ENCODE measurements at regions not wholly inside any gene's neighbourhood (a gene's known extent, or its start where the extent isn't known, plus 50 kb on each side); places are given as distances from the start of the nearest gene placed in this dataset.

GRCh38 chr10:132132421-132132841 lies 54.3 kb upstream of the DPYSL4 start:
- H3K4me1 Mint-ChIP-seq, result no peaks in the 10 kb centered on the region
- DNase-seq (no peak), ATAC-seq (no peak)
- no peak overlapping the region for H3K27ac Mint-ChIP-seq
- peaks cover 55% of the 10 kb centered on the region for H3K27me3 Mint-ChIP-seq
- no peak overlapping the region for H3K4me3 Mint-ChIP-seq
- H3K9me3 Mint-ChIP-seq, result peaks cover 6 to 19% of the 10 kb centered on the region in 2 donors

- Mint-ChIP-seq H3K4me3 (no peak overlapping the region), H3K4me1 (no peaks in the 10 kb centered on the region), H3K27ac (no peak overlapping the region), H3K9me3 (peaks cover 4 to 19% of the 10 kb centered on the region in 2 donors), H3K27me3 (peaks cover 55% of the 10 kb centered on the region)
- DNase-seq (no peak), ATAC-seq (no peak)
These were observed 53.7 kb upstream of the DPYSL4 start for GRCh38 chr10:132133005-132133404.

GRCh38 chr10:132133449-132134240 lies 53.1 kb upstream of the DPYSL4 start:
- Mint-ChIP-seq H3K4me3 (no peak overlapping the region), H3K4me1 (no peaks in the 10 kb centered on the region), H3K27me3 (peaks cover 55% of the 10 kb centered on the region), H3K9me3 (peaks cover 0 to 13% of the 10 kb centered on the region in 2 donors), H3K27ac (no peak overlapping the region)
- ATAC-seq, result no peak
- DNase-seq, result no peak

GRCh38 chr10:132134241-132135052 lies 52.3 kb upstream of the DPYSL4 start:
- no peak overlapping the region for H3K27ac Mint-ChIP-seq
- DNase-seq (no peak), ATAC-seq (no peak)
- H3K9me3 Mint-ChIP-seq, result peaks cover 0 to 5% of the 10 kb centered on the region in 2 donors
- H3K27me3 Mint-ChIP-seq, result peaks cover 49% of the 10 kb centered on the region
- H3K4me3 Mint-ChIP-seq, result no peak overlapping the region
- H3K4me1 Mint-ChIP-seq, result no peaks in the 10 kb centered on the region

GRCh38 chr10:132135053-132135872 lies 51.5 kb upstream of the DPYSL4 start:
- DNase-seq (no peak), ATAC-seq (no peak)
- Mint-ChIP-seq H3K27ac (no peak overlapping the region), H3K4me1 (no peaks in the 10 kb centered on the region), H3K4me3 (no peak overlapping the region), H3K27me3 (peaks cover 41% of the 10 kb centered on the region), H3K9me3 (no peaks in the 10 kb centered on the region)

GRCh38 chr10:132136097-132136521 lies 50.6 kb upstream of the DPYSL4 start:
- ATAC-seq (no peak), DNase-seq (no peak)
- Mint-ChIP-seq H3K9me3 (no peaks in the 10 kb centered on the region), H3K27ac (no peak overlapping the region), H3K4me1 (no peaks in the 10 kb centered on the region), H3K4me3 (no peak overlapping the region), H3K27me3 (peaks cover 33% of the 10 kb centered on the region)

- Mint-ChIP-seq H3K4me1 (no peaks in the 10 kb centered on the region), H3K9me3 (no peaks in the 10 kb centered on the region), H3K27ac (no peak overlapping the region), H3K4me3 (no peak overlapping the region), H3K27me3 (peaks cover 27% of the 10 kb centered on the region)
- DNase-seq (no peak), ATAC-seq (no peak)
These were observed 50.1 kb upstream of the DPYSL4 start for GRCh38 chr10:132136689-132137088.

Measured in stimulated activated naive CD8-positive, alpha-beta T cell treated with anti-CD3 and anti-CD28 coated beads, Interleukin-15, amount 100 ng/mL, for 72 hours (primary cell).